GM23338 (cell line): ENCODE measurements at regions not wholly inside any gene's neighbourhood (a gene's known extent, or its start where the extent isn't known, plus 50 kb on each side); places are given as distances from the start of the nearest gene placed in this dataset.

ENCODE experiments used
- ATAC-seq: fragments of 200-7000 bp; cut with Tn5 transposase; 3 replicates; pipeline ENCODE4 v1.9.1; 2020
- DNase-seq: peaks from one replicate; pipeline ENCODE4 v3.0.0-alpha.2; 2015; ENCODE audit warnings: low spot score
- H2AFZ ChIP-seq: fragments of 200-600 bp; sonication (generic); 2 replicates; pipeline ENCODE4 v1.8.0; 2016; ENCODE audit warnings: antibody characterized with exemption, mild to moderate bottlenecking, moderate library complexity
- H3F3A ChIP-seq: fragments of 200-600 bp; sonication (generic); replicated peaks from 2 replicates; pipeline ENCODE4 v1.8.0; 2017; ENCODE audit warnings: antibody characterized with exemption, mixed run types, low read depth
- H3K27ac ChIP-seq: fragments of 200-600 bp; sonication (generic); 2 replicates; pipeline ENCODE4 v1.6.1; 2016; ENCODE audit warnings: low read depth
- H3K27me3 ChIP-seq: fragments of 200-600 bp; sonication (generic); 2 replicates; pipeline ENCODE4 v1.8.0; 2016; ENCODE audit warnings: mild to moderate bottlenecking, mixed run types, moderate library complexity; ENCODE audit not compliant: insufficient read depth
- H3K36me3 ChIP-seq: fragments of 200-600 bp; sonication (generic); 2 replicates; pipeline ENCODE4 v1.8.0; 2016; ENCODE audit warnings: mild to moderate bottlenecking; ENCODE audit not compliant: insufficient read depth
- H3K4me1 ChIP-seq: fragments of 200-600 bp; sonication (generic); 2 replicates; pipeline ENCODE4 v1.8.0; 2016; ENCODE audit warnings: mild to moderate bottlenecking, moderate library complexity; ENCODE audit not compliant: insufficient read depth
- H3K4me2 ChIP-seq: fragments of 200-600 bp; sonication (generic); 2 replicates; pipeline ENCODE4 v1.7.1; 2017; ENCODE audit warnings: mixed run types
- H3K4me3 ChIP-seq: fragments of 200-600 bp; sonication (generic); 2 replicates; pipeline ENCODE4 v1.6.1; 2016; ENCODE audit warnings: mixed run types
- H3K79me2 ChIP-seq: fragments of 200-600 bp; sonication (generic); replicated peaks from 2 replicates; pipeline ENCODE4 v1.8.0; 2017; ENCODE audit warnings: mild to moderate bottlenecking; ENCODE audit not compliant: insufficient read depth
- H3K9me2 ChIP-seq: fragments of 200-600 bp; sonication (generic); 2 replicates; pipeline ENCODE4 v1.8.0; 2017; ENCODE audit not compliant: insufficient read depth
- H4K20me1 ChIP-seq: fragments of 200-600 bp; sonication (generic); replicated peaks from 2 replicates; pipeline ENCODE4 v1.8.0; 2017; ENCODE audit warnings: mild to moderate bottlenecking; ENCODE audit not compliant: insufficient read depth
- H3K27ac Mint-ChIP-seq: 2 replicates; pipeline ENCODE4 v1.8.0; 2020; ENCODE audit warnings: inconsistent platforms, mild to moderate bottlenecking, moderate library complexity, mixed read lengths
- H3K27me3 Mint-ChIP-seq: 3 replicates; pipeline ENCODE4 v1.8.0; 2022; ENCODE audit warnings: low read depth, mild to moderate bottlenecking, moderate library complexity, mixed read lengths, inconsistent platforms; ENCODE audit not compliant: insufficient read depth, poor library complexity
- H3K36me3 Mint-ChIP-seq: 3 replicates; pipeline ENCODE4 v1.8.0; 2021; ENCODE audit warnings: low read depth, mild to moderate bottlenecking, inconsistent platforms, moderate library complexity, mixed read lengths
- H3K4me1 Mint-ChIP-seq: 3 replicates; pipeline ENCODE4 v1.8.0; 2020; ENCODE audit warnings: mild to moderate bottlenecking, inconsistent platforms, mixed read lengths
- H3K4me3 Mint-ChIP-seq: 3 replicates; pipeline ENCODE4 v1.8.0; 2021; ENCODE audit warnings: moderate library complexity, mild to moderate bottlenecking, inconsistent platforms, mixed read lengths
- H3K9me3 Mint-ChIP-seq: 3 replicates; pipeline ENCODE4 v1.8.0; 2020; ENCODE audit warnings: moderate library complexity, mild to moderate bottlenecking, inconsistent platforms, mixed read lengths
- CREB1 ChIP-seq: fragments of 250-450 bp; sonication (Bioruptor Pico); IDR thresholded peaks from 2 replicates; pipeline ENCODE4 v1.5.0; 2020; ENCODE audit warnings: low read depth, mild to moderate bottlenecking, moderate library complexity
- JUNB ChIP-seq: IDR thresholded peaks from one replicate; pipeline ENCODE4 v1.6.1; 2016; ENCODE audit warnings: antibody characterized with exemption; ENCODE audit not compliant: unreplicated experiment
- NANOG ChIP-seq: IDR thresholded peaks from 2 replicates; pipeline ENCODE4 v1.6.1; 2016; ENCODE audit warnings: antibody characterized with exemption, borderline replicate concordance
- POLR2AphosphoS5 ChIP-seq: IDR thresholded peaks from 2 replicates; pipeline ENCODE4 v1.6.1; 2016; ENCODE audit warnings: antibody characterized with exemption, low read depth
- STAT1 ChIP-seq: IDR thresholded peaks from one replicate; pipeline ENCODE4 v1.6.1; 2016; ENCODE audit warnings: antibody characterized with exemption; ENCODE audit not compliant: unreplicated experiment
- ZNF114 ChIP-seq: fragments of 250-450 bp; sonication (Bioruptor Pico); IDR thresholded peaks from 2 replicates; pipeline ENCODE4 v1.5.0; 2020; ENCODE audit warnings: mild to moderate bottlenecking, moderate library complexity
- ZNF331 ChIP-seq: fragments of 250-450 bp; sonication (Bioruptor Pico); IDR thresholded peaks from 2 replicates; pipeline ENCODE4 v1.5.0; 2020; ENCODE audit warnings: low read depth, mild to moderate bottlenecking, moderate library complexity
- TF ChIP-seq, protein P1 (sequence below): fragments of 250-450 bp; sonication (Bioruptor Pico); IDR thresholded peaks from 2 replicates; pipeline ENCODE4 v1.5.0; 2020; ENCODE audit warnings: mild to moderate bottlenecking, moderate library complexity
- TF ChIP-seq, protein P2 (sequence below): IDR thresholded peaks from 2 replicates; pipeline ENCODE4 v1.6.1; 2016; ENCODE audit warnings: antibody characterized with exemption

DNA sequence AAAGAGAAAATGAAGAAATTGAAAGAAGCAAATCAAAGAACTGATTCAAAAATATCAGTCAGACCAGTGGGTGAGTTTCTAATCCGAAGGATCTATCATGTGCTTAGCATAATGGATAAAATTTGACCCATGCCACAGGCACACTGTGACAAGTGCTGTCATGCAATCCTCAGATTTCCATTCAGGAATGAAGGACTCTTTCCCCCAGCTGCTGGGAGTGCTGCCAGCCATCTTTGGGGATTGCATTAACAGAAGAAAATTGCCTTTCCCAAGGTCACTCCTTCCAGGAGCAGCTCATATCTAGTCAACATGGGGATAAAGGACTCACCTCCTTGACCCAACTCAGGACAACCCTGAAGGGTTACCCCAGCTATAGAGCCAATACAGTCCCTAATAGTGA lies 316.7 kb upstream of the TBX18 start (continued):
- TF ChIP-seq, protein P1, sequence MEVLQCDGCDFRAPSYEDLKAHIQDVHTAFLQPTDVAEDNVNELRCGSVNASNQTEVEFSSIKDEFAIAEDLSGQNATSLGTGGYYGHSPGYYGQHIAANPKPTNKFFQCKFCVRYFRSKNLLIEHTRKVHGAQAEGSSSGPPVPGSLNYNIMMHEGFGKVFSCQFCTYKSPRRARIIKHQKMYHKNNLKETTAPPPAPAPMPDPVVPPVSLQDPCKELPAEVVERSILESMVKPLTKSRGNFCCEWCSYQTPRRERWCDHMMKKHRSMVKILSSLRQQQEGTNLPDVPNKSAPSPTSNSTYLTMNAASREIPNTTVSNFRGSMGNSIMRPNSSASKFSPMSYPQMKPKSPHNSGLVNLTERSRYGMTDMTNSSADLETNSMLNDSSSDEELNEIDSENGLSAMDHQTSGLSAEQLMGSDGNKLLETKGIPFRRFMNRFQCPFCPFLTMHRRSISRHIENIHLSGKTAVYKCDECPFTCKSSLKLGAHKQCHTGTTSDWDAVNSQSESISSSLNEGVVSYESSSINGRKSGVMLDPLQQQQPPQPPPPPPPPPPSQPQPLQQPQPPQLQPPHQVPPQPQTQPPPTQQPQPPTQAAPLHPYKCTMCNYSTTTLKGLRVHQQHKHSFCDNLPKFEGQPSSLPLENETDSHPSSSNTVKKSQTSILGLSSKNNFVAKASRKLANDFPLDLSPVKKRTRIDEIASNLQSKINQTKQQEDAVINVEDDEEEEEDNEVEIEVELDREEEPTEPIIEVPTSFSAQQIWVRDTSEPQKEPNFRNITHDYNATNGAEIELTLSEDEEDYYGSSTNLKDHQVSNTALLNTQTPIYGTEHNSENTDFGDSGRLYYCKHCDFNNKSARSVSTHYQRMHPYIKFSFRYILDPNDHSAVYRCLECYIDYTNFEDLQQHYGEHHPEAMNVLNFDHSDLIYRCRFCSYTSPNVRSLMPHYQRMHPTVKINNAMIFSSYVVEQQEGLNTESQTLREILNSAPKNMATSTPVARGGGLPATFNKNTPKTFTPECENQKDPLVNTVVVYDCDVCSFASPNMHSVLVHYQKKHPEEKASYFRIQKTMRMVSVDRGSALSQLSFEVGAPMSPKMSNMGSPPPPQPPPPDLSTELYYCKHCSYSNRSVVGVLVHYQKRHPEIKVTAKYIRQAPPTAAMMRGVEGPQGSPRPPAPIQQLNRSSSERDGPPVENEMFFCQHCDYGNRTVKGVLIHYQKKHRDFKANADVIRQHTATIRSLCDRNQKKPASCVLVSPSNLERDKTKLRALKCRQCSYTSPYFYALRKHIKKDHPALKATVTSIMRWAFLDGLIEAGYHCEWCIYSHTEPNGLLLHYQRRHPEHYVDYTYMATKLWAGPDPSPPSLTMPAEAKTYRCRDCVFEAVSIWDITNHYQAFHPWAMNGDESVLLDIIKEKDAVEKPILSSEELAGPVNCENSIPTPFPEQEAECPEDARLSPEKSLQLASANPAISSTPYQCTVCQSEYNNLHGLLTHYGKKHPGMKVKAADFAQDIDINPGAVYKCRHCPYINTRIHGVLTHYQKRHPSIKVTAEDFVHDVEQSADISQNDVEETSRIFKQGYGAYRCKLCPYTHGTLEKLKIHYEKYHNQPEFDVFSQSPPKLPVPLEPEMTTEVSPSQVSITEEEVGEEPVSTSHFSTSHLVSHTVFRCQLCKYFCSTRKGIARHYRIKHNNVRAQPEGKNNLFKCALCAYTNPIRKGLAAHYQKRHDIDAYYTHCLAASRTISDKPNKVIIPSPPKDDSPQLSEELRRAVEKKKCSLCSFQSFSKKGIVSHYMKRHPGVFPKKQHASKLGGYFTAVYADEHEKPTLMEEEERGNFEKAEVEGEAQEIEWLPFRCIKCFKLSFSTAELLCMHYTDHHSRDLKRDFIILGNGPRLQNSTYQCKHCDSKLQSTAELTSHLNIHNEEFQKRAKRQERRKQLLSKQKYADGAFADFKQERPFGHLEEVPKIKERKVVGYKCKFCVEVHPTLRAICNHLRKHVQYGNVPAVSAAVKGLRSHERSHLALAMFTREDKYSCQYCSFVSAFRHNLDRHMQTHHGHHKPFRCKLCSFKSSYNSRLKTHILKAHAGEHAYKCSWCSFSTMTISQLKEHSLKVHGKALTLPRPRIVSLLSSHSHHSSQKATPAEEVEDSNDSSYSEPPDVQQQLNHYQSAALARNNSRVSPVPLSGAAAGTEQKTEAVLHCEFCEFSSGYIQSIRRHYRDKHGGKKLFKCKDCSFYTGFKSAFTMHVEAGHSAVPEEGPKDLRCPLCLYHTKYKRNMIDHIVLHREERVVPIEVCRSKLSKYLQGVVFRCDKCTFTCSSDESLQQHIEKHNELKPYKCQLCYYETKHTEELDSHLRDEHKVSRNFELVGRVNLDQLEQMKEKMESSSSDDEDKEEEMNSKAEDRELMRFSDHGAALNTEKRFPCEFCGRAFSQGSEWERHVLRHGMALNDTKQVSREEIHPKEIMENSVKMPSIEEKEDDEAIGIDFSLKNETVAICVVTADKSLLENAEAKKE (CRISPR knock-in tag), result no peak

DNA sequence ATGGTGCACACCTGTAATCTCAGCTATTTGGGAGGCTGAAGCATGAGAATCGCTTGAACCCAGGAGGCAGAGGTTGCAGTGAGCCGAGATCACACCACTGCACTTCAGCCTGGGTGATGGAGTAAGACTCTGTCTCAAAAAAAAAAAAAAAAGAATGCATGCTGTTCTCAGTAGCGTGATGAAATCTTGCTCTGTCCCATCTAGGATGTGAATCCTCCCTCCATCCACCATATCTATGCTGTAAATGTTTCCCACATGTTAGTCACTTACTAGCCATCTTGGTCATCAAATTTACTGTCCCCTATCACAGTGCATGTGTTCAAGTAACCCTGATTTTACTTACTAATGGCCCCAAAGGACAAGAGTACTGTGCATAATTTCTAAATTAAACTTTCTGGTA lies 315.4 kb upstream of the TBX18 start:
- TF ChIP-seq STAT1, result no peak
- no peak for TF ChIP-seq ZNF114
- no peak for TF ChIP-seq CREB1
- no peak for TF ChIP-seq JUNB
- TF ChIP-seq, protein P1 (CRISPR knock-in tag), result no peak
- no peak for TF ChIP-seq ZNF331 (CRISPR knock-in tag)
- TF ChIP-seq, protein P2, sequence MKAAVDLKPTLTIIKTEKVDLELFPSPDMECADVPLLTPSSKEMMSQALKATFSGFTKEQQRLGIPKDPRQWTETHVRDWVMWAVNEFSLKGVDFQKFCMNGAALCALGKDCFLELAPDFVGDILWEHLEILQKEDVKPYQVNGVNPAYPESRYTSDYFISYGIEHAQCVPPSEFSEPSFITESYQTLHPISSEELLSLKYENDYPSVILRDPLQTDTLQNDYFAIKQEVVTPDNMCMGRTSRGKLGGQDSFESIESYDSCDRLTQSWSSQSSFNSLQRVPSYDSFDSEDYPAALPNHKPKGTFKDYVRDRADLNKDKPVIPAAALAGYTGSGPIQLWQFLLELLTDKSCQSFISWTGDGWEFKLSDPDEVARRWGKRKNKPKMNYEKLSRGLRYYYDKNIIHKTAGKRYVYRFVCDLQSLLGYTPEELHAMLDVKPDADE, result no peak
- TF ChIP-seq POLR2AphosphoS5, result no peak
- TF ChIP-seq NANOG, result no peak
- H4K20me1 ChIP-seq, result no peaks in the 10 kb centered on the region
- no peaks in the 10 kb centered on the region for H3K9me2 ChIP-seq
- H3K79me2 ChIP-seq, result no peaks in the 10 kb centered on the region
- no peak overlapping the region for H2AFZ ChIP-seq
- Mint-ChIP-seq H3K4me1 (no peaks in the 10 kb centered on the region), H3K27me3 (no peaks in the 10 kb centered on the region), H3K4me3 (no peak overlapping the region), H3K9me3 (no peaks in the 10 kb centered on the region), H3K36me3 (no peaks in the 10 kb centered on the region), H3K27ac (no peak overlapping the region)
- no peak overlapping the region for H3K27ac ChIP-seq
- DNase-seq (no peak), ATAC-seq (no peak)
- H3K27me3 ChIP-seq, result no peaks in the 10 kb centered on the region
- no peaks in the 10 kb centered on the region for H3K36me3 ChIP-seq
- H3K4me1 ChIP-seq, result no peaks in the 10 kb centered on the region
- no peak overlapping the region for H3K4me3 ChIP-seq
- no peaks in the 10 kb centered on the region for H3F3A ChIP-seq
- H3K4me2 ChIP-seq, result no peak overlapping the region
